K562 (cell line): ENCODE measurements at regions not wholly inside any gene's neighbourhood (a gene's known extent, or its start where the extent isn't known, plus 50 kb on each side); places are given as distances from the start of the nearest gene placed in this dataset.

Source experiments
- ATAC-seq: fragments of 200-7000 bp; cut with Tn5 transposase; 3 replicates; pipeline ENCODE4 v1.9.1; 2020; ENCODE audit warnings: moderate library complexity
- BruUV-seq: library from RNA; stranded (reverse); fragments of 400-500 nt; replicated peaks from 2 replicates; lab custom pipeline; 2021; lab: Mats Ljungman, UMichigan
- CTCF ChIA-PET: fragments of 300-600 bp; formaldehyde crosslinking; extraction: SDS; loops from one replicate; lab custom pipeline; 2021; ENCODE audit warnings: low intra/inter-chr PET ratio; lab: Yijun Ruan, JAX
- POLR2A ChIA-PET: fragments of 300-600, 350-650 bp; sonication (Branson Sonifier 250); formaldehyde crosslinking; extraction: SDS; loops from one replicate; lab custom pipeline; 2021; ENCODE audit warnings: antibody characterized with exemption, inconsistent platforms; lab: Yijun Ruan, JAX
- DNase-seq, 4 experiments: peaks; one replicate each; pipeline versions ENCODE4 v3.0.0 to v3.0.0-alpha.2; 2011 to 2018; ENCODE audit warnings: low spot score in 3 of 4, mixed read lengths in 3 of 4; ENCODE audit errors: extremely low read depth in 1 of 4
- FAIRE-seq: peaks from 2 replicates; lab custom pipeline; 2011; peaks lifted over from hg19 to GRCh38; lab: Jason Lieb, UNC
- H2AFZ ChIP-seq: 2 replicates; pipeline ENCODE4 v1.6.0; 2011; ENCODE audit warnings: low read depth, low read length, control low read depth, inconsistent platforms
- H3K27ac ChIP-seq: fragments of 200-600 bp; 3 replicates; pipeline ENCODE4 v1.8.0; 2011; ENCODE audit warnings: low read depth, mild to moderate bottlenecking, control low read depth, inconsistent platforms, low read length, moderate library complexity, mixed read lengths; ENCODE audit errors: extremely low read depth
- H3K27me3 ChIP-seq, 2 experiments: fragments of 300-600 bp in 1 of 2; 2 replicates in 1 of 2; 3 replicates in 1 of 2; pipeline versions ENCODE4 v1.6.0 to v1.8.0; 2011; ENCODE audit warnings: inconsistent platforms in 2 of 2, low read length in 2 of 2, mild to moderate bottlenecking in 1 of 2, mixed read lengths in 1 of 2, moderate library complexity in 1 of 2; ENCODE audit not compliant: control insufficient read depth in 2 of 2, insufficient read depth in 2 of 2
- H3K36me3 ChIP-seq: fragments of 300-600 bp; 3 replicates; pipeline ENCODE4 v1.8.0; 2011; ENCODE audit warnings: mild to moderate bottlenecking, low read length, inconsistent platforms; ENCODE audit not compliant: control insufficient read depth, insufficient read depth
- H3K4me1 ChIP-seq, 2 experiments: fragments of 200-600 bp in 1 of 2; replicated peaks in 1 of 2; 2 replicates in 1 of 2; 3 replicates in 1 of 2; pipeline versions ENCODE4 v1.5.1 to v1.8.0; 2011; ENCODE audit warnings: inconsistent platforms in 2 of 2, low read length in 2 of 2, mild to moderate bottlenecking in 1 of 2, mixed read lengths in 1 of 2, moderate library complexity in 1 of 2; ENCODE audit not compliant: control insufficient read depth in 2 of 2, insufficient read depth in 2 of 2
- H3K4me2 ChIP-seq: 2 replicates; pipeline ENCODE4 v1.6.1; 2011; ENCODE audit warnings: low read length, control low read depth, inconsistent platforms, mixed read lengths; ENCODE audit not compliant: insufficient read depth
- H3K4me3 ChIP-seq: fragments of 200-600 bp; sonication (generic), shearing (Covaris generic); 2 replicates; pipeline ENCODE4 v1.5.1; 2016; ENCODE audit warnings: control low read depth, inconsistent platforms
- H3K79me2 ChIP-seq: fragments of 200-600 bp; 3 replicates; pipeline ENCODE4 v1.8.0; 2011; ENCODE audit warnings: low read length, inconsistent platforms; ENCODE audit not compliant: control insufficient read depth, insufficient read depth
- H3K9ac ChIP-seq, 2 experiments: 2 replicates each; pipeline versions ENCODE4 v1.6.0 to v1.6.1; 2011; ENCODE audit warnings: low read depth in 2 of 2, low read length in 2 of 2, control low read depth in 1 of 2, inconsistent platforms in 1 of 2, mild to moderate bottlenecking in 1 of 2, mixed read lengths in 1 of 2; ENCODE audit not compliant: insufficient read depth in 1 of 2
- H3K9me1 ChIP-seq: one replicate; pipeline ENCODE4 v1.6.0; 2011; ENCODE audit warnings: inconsistent platforms, mild to moderate bottlenecking, low read length, moderate library complexity; ENCODE audit not compliant: control insufficient read depth, insufficient read depth
- H3K9me3 ChIP-seq: replicated peaks from 2 replicates; pipeline ENCODE4 v1.5.1; 2011; ENCODE audit warnings: low read depth, low read length, inconsistent platforms; ENCODE audit not compliant: control insufficient read depth, insufficient read depth
- H4K20me1 ChIP-seq: replicated peaks from 2 replicates; pipeline ENCODE4 v1.6.1; 2011; ENCODE audit warnings: low read length, inconsistent platforms, mixed read lengths; ENCODE audit not compliant: control insufficient read depth, insufficient read depth
- HDAC2 ChIP-seq: fragments of 450-650 bp; IDR thresholded peaks from 2 replicates; pipeline ENCODE4 v1.6.1; 2016; ENCODE audit warnings: mild to moderate bottlenecking
- MCM2 ChIP-seq: fragments of 450-650 bp; IDR thresholded peaks from 2 replicates; pipeline ENCODE4 v1.6.1; 2017; ENCODE audit warnings: low read depth, mild to moderate bottlenecking
- NFRKB ChIP-seq: fragments of 450-650 bp; IDR thresholded peaks from 2 replicates; pipeline ENCODE4 v1.6.1; 2016; ENCODE audit warnings: low read depth
- PML ChIP-seq: IDR thresholded peaks from 2 replicates; pipeline ENCODE4 v1.6.1; 2012; ENCODE audit warnings: low read length, inconsistent platforms
- POLR2B ChIP-seq: fragments of 450-650 bp; IDR thresholded peaks from 2 replicates; pipeline ENCODE4 v1.6.1; 2018; ENCODE audit warnings: low read depth; ENCODE audit not compliant: partially characterized antibody
- SRSF3 ChIP-seq: fragments of 200-400 bp; formaldehyde crosslinking; IDR thresholded peaks from 2 replicates; pipeline ENCODE4 v1.6.1; 2016; ENCODE audit warnings: mild to moderate bottlenecking, low read length, moderate library complexity; ENCODE audit not compliant: insufficient read depth
- THAP12 ChIP-seq: fragments of 250-450 bp; sonication (Bioruptor Pico); IDR thresholded peaks from 2 replicates; pipeline ENCODE4 v1.9.0; 2021; ENCODE audit warnings: mild to moderate bottlenecking, inconsistent platforms
- ZFP36 ChIP-seq: fragments of 150-350 bp; IDR thresholded peaks from 2 replicates; pipeline ENCODE4 v1.6.1; 2018; ENCODE audit warnings: low read length, low read depth; ENCODE audit not compliant: partially characterized antibody
- ZFX ChIP-seq: sonication (generic); formaldehyde crosslinking; IDR thresholded peaks from 2 replicates; pipeline ENCODE4 v1.8.0; 2022; ENCODE audit warnings: mild to moderate bottlenecking, missing genetic modification reagents, moderate library complexity
- WGBS: fragments of 100-300 bp; shearing (Covaris generic); methylation state at CpG from one replicate; pipeline ENCODE4 v1.1.6; 2016; ENCODE audit warnings: low coverage, mixed read lengths; ENCODE audit not compliant: insufficient coverage; ENCODE audit errors: missing lambda C conversion rate; 5-methylcytosine and 5-hydroxymethylcytosine counted together
- in situ Hi-C: fragments of 300-500 bp; cut with MboI; formaldehyde crosslinking; loops from 4 replicates; pipeline ENCODE4 v1.15.0; 2018; ENCODE audit warnings: inconsistent platforms, mixed read lengths
- intact Hi-C: fragments of 100-400 bp; cut with micrococcal nuclease; formaldehyde crosslinking; loops from 2 replicates; pipeline ENCODE4 v1.14.2; 2022

- ATAC-seq (no peak), FAIRE-seq (no peak), DNase-seq (no peak)
- no peak overlapping the region for H3K4me3 ChIP-seq
- H3K9me1 ChIP-seq: no peaks in the 10 kb centered on the region
- H3K4me1 ChIP-seq: no peaks in the 10 kb centered on the region
- no peak overlapping the region for H3K27ac ChIP-seq
- H3K9ac ChIP-seq: no peak overlapping the region
- no peaks in the 10 kb centered on the region for H3K79me2 ChIP-seq
- WGBS: 0% methylated on average over 4 of the region's 4 CpGs
- no peak overlapping the region for H3K4me2 ChIP-seq
- no peaks in the 10 kb centered on the region; a peak in 1 of 5 replicates for H3K27me3 ChIP-seq
- no peaks in the 10 kb centered on the region for H3K9me3 ChIP-seq
- no peaks in the 10 kb centered on the region for H3K36me3 ChIP-seq
- ChIA-PET POLR2A (no interaction called here), CTCF (no interaction called here)
- H2AFZ ChIP-seq: no peak overlapping the region
- no TSS peak for BruUV-seq
- no peaks in the 10 kb centered on the region for H4K20me1 ChIP-seq
- no peak for TF ChIP-seq THAP12
- no peak for TF ChIP-seq NFRKB
- no peak for TF ChIP-seq MCM2
- no peak for TF ChIP-seq ZFP36
- no peak for TF ChIP-seq HDAC2
- no peak for TF ChIP-seq ZFX (CRISPR knock-in tag)
- TF ChIP-seq SRSF3: no peak
- no peak for TF ChIP-seq PML
- no peak for TF ChIP-seq POLR2B
- in situ Hi-C loops (no loop called here), intact Hi-C loops (no loop called here)
Observed at GRCh38 chr4:41456559-41457101, 81.3 kb upstream of the LIMCH1 start.
